GM12874 (cell line): ENCODE measurements at regions not wholly inside any gene's neighbourhood (a gene's known extent, or its start where the extent isn't known, plus 50 kb on each side); places are given as distances from the start of the nearest gene placed in this dataset.

Experiments
- TF ChIP-seq, protein P1 (sequence below): IDR thresholded peaks from 2 replicates; pipeline ENCODE4 v1.5.1; 2011; ENCODE audit warnings: low read depth, mild to moderate bottlenecking, control low read depth, low read length, moderate library complexity; ENCODE audit not compliant: insufficient read depth

DNA sequence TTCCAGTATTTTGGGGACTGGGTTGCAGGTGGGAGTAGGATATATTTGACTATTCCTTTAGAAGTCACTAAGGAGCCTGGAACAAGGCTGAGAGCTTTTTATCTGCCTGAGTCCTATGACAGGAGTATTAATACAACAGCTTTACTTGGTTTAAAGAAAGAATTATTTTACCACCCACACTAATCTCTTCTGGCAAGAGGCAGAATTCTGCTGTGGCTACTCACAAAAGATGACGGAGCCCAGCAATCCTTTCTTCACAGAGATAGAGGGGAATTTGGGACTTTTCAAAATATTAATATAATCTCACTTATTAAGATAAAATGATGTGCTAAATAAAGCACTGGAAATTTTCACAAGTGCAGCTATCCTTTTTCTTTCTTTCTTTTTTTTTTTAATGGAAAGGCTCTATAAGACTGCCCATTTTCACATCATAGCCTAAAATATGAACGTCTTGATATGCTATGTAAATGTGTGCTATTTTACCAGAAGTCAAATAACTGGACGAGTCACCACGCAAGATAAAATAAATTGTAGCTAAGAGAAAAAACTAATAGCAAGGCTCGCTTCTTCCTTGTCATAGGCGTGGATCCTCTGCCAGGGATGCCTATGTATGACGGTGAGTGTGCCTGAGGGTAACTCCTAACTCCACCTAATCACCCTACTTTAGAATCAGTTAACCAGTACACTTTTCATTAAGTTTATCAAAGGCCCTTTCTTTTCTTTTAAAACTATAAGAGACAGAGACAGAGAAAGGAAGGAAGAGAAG, 76.3 kb downstream of the ZNF608 start:
- TF ChIP-seq, protein P1, sequence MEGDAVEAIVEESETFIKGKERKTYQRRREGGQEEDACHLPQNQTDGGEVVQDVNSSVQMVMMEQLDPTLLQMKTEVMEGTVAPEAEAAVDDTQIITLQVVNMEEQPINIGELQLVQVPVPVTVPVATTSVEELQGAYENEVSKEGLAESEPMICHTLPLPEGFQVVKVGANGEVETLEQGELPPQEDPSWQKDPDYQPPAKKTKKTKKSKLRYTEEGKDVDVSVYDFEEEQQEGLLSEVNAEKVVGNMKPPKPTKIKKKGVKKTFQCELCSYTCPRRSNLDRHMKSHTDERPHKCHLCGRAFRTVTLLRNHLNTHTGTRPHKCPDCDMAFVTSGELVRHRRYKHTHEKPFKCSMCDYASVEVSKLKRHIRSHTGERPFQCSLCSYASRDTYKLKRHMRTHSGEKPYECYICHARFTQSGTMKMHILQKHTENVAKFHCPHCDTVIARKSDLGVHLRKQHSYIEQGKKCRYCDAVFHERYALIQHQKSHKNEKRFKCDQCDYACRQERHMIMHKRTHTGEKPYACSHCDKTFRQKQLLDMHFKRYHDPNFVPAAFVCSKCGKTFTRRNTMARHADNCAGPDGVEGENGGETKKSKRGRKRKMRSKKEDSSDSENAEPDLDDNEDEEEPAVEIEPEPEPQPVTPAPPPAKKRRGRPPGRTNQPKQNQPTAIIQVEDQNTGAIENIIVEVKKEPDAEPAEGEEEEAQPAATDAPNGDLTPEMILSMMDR, result no peak

DNA sequence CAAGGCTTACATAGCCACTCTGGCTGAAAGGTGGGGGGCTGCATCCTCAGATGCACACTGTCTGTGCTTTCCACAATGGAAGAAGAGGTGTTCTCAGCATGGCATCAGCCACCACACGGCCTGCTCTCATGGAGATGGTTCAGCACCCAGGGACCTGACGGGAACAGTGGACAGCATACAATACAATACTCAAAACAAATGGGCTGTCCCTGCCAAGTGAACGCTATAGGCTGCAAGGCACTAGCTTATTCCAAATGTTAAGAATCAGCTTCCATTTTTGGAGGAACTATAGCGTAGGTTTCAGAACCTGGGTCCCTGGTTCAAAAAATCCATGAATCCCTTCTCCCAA, 77.2 kb downstream of the ZNF608 start:
- TF ChIP-seq, protein P1, result no peak

DNA sequence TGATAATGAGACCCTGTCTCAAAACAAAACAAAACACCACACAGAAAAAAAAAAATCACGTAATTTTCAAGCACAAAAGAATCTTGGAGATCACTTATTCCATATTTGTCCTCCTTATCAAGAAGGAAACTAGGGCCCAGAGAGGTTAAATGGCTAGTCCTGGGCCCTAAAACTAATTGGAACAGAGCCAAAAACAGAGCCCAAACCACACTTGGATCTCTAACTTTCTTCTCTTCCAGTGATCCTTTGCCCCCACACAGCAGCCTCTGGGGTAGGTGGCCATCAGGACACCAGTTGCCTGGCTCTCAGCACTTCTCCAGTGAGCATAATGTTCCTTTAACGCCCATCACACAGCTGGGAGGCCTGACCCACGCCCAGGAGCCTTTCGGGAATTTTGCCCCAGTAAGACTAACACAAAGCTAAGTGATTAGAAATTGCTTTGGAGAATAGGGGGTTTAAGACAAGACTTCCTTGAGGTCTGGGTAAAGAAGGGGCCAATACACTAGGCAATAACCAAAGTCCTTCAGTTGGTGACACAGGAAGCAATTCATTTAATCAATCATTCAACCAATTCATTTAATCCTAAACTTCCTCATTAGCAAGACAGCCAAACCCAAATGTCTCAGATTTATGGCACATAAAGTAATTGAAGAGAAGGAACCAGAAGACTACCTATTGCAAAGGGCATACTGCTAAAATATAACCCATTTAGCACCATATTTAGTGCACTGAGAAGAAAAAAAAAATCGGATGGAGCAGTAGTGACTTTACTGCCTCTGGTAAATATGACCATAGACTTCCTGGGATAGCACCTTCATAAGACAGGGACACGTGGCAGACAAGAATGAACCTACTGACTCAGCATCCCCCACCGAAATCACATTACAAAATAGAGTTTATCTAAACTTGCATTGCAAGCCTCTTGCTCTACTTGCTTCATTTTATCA, 77.8 kb downstream of the ZNF608 start:
- TF ChIP-seq, protein P1, result no peak

DNA sequence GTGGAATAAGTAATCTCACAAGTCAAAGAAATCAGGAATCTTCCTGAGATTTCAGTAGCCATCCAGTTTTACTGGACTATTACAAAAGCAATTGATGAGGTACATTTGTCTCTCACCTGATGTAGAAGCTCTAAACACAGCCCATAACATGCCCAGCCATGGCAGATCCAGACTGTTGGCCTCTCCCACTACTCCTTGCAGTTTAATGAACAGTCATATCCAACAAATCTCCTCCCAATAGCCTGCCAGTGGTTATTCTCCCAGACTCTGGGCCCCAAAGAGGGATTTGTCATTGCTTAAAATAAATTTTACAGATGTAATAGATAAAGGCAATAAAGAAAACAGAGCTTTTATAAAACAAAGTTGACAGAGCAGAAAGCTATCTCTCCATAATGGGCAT, 80.8 kb downstream of the ZNF608 start:
- TF ChIP-seq, protein P1, result no peak

DNA sequence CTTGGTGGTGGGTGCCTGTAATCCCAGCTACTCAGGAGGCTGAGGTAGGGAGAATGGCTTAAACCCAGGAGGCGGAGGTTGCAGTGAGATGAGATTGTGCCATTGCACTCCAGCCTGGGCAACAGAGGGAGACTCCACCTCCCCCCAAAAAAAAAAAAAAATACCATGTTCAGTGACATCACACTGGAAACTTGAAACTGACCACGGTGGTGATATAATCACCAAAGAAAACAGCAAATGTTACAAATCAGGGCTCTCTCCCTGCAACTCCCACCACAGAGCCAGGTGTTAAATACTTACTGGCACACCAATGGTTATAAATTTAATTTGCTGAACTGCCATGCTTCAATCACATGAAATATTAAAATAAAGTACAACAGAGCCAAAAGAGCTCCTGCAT, 81.4 kb downstream of the ZNF608 start:
- TF ChIP-seq, protein P1, result no peak

DNA sequence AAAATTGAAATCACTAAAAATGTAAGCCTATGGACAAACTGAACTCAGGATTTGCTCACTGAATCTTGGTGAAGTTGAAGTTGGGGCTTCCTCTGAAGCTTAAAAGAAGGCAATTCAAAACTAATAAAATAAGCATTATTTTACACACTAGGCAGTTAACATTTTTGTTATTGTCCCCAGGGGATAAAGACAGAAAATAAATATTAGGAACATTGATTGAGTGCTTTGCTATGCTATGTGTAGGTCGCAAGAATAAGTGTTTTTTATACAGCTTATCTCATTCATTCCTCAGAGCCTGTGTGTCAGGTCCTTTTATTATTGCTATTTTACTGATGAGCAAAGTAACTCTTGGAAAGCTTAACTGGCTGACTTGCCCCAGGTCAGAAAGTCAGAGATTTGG, 82.2 kb downstream of the ZNF608 start:
- TF ChIP-seq, protein P1, result no peak

DNA sequence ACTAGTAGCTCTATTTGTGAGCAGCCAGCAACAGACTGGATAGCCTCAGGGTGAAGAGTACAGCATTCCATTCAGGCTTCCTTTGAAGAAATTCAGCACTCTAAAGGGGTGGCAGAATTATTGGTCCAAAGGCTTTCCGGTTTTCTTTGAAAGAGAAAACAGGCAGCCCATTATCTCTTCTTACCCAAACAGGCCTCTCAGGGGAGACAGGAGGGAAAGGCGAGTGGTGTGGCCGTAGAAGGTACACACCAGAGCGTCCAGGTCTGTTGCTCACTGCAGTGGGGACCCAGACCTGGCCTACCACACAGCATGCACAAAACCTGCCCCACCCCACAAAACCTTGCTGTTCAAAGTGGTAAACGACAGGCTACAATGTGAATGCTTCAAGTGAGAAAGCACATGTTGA, 83.3 kb downstream of the ZNF608 start:
- TF ChIP-seq, protein P1, result no peak
